PC-9 (cell line): ENCODE measurements at regions not wholly inside any gene's neighbourhood (a gene's known extent, or its start where the extent isn't known, plus 50 kb on each side); places are given as distances from the start of the nearest gene placed in this dataset.

Source experiments
- BruUV-seq: library from RNA; stranded (reverse); fragments of 400-500 nt; replicated peaks from 2 replicates; lab custom pipeline; 2021; lab: Mats Ljungman, UMichigan
- CTCF ChIA-PET: fragments of 300-600 bp; sonication (Branson Sonifier 250); formaldehyde crosslinking; loops from one replicate; lab custom pipeline; 2022; ENCODE audit warnings: antibody characterized with exemption; lab: Charles Lee
- POLR2A ChIA-PET: fragments of 300-600 bp; sonication (Branson Sonifier 250); formaldehyde crosslinking; loops from one replicate; lab custom pipeline; 2022; ENCODE audit warnings: antibody characterized with exemption; ENCODE audit not compliant: unreplicated experiment; lab: Charles Lee
- DNase-seq, 2 experiments: peaks; one replicate each; pipeline versions ENCODE4 v3.0.0 to v3.0.0-alpha.2; 2015 to 2022; ENCODE audit warnings: mixed read lengths in 1 of 2
- H2AFZ ChIP-seq: fragments of 200-600 bp; sonication (generic); 2 replicates; pipeline ENCODE4 v1.8.1; 2017; ENCODE audit warnings: antibody characterized with exemption
- H3F3A ChIP-seq: fragments of 200-600 bp; sonication (generic); 2 replicates; pipeline ENCODE4 v1.8.1; 2017; ENCODE audit warnings: antibody characterized with exemption, mild to moderate bottlenecking, low read depth; ENCODE audit not compliant: insufficient read depth
- H3K27ac ChIP-seq: fragments of 200-600 bp; sonication (generic); 2 replicates; pipeline ENCODE4 v1.6.1; 2016; ENCODE audit warnings: mixed run types
- H3K27me3 ChIP-seq: fragments of 200-600 bp; sonication (generic); 2 replicates; pipeline ENCODE4 v1.6.1; 2016; ENCODE audit warnings: low read depth, mixed run types; ENCODE audit not compliant: insufficient read depth
- H3K36me3 ChIP-seq: fragments of 200-600 bp; sonication (generic); 2 replicates; pipeline ENCODE4 v1.6.1; 2016; ENCODE audit warnings: low read depth, mixed run types
- H3K4me1 ChIP-seq: fragments of 200-600 bp; sonication (generic); replicated peaks from 2 replicates; pipeline ENCODE4 v1.6.1; 2016; ENCODE audit warnings: mixed run types; ENCODE audit not compliant: insufficient read depth
- H3K4me2 ChIP-seq: fragments of 200-600 bp; sonication (generic); 2 replicates; pipeline ENCODE4 v1.6.1; 2017; ENCODE audit warnings: mixed run types
- H3K4me3 ChIP-seq: fragments of 200-600 bp; sonication (generic); 2 replicates; pipeline ENCODE4 v1.6.1; 2016; ENCODE audit warnings: mixed run types
- H3K79me2 ChIP-seq: fragments of 200-600 bp; sonication (generic); 2 replicates; pipeline ENCODE4 v1.6.1; 2017; ENCODE audit warnings: low read depth, mixed run types
- H3K9me2 ChIP-seq: fragments of 200-600 bp; sonication (generic); 2 replicates; pipeline ENCODE4 v1.8.1; 2017; ENCODE audit warnings: mild to moderate bottlenecking; ENCODE audit not compliant: insufficient read depth
- H3K9me3 ChIP-seq: fragments of 200-600 bp; sonication (generic); 2 replicates; pipeline ENCODE4 v1.8.1; 2016; ENCODE audit warnings: low read depth; ENCODE audit not compliant: insufficient read depth
- H4K20me1 ChIP-seq: fragments of 200-600 bp; sonication (generic); 2 replicates; pipeline ENCODE4 v1.8.1; 2017; ENCODE audit not compliant: insufficient read depth
- CTCF ChIP-seq: fragments of 200-600 bp; sonication (generic); conservative IDR thresholded peaks from 2 replicates; pipeline ENCODE4 v1.6.1; 2017; ENCODE audit warnings: mixed run types, antibody characterized with exemption, mild to moderate bottlenecking, moderate library complexity
- EZH2 ChIP-seq: fragments of 200-600 bp; sonication (generic); IDR thresholded peaks from 2 replicates; pipeline ENCODE4 v1.8.0; 2017; ENCODE audit warnings: antibody characterized with exemption, low read depth
- intact Hi-C: fragments of 100-400 bp; cut with micrococcal nuclease; formaldehyde crosslinking; loops from one replicate; pipeline ENCODE4 v1.10.0; 2022; ENCODE audit not compliant: unreplicated experiment

GRCh38 chr5:167057665-167058064, 1233.8 kb upstream of the WWC1 start:
- Histone ChIP-seq H3K4me1 (no peaks in the 10 kb centered on the region), H2AFZ (no peak overlapping the region), H3K9me3 (no peaks in the 10 kb centered on the region), H3K27me3 (no peaks in the 10 kb centered on the region), H3K79me2 (no peaks in the 10 kb centered on the region), H4K20me1 (no peaks in the 10 kb centered on the region), H3K4me2 (no peak overlapping the region), H3K27ac (no peak overlapping the region), H3K36me3 (no peaks in the 10 kb centered on the region), H3K9me2 (no peaks in the 10 kb centered on the region), H3F3A (no peaks in the 10 kb centered on the region), H3K4me3 (no peak overlapping the region)
- ChIA-PET CTCF (no interaction called here), POLR2A (no interaction called here)
- no TSS peak for BruUV-seq
- no peak for TF ChIP-seq CTCF
- intact Hi-C loops: no loop called here
- no peak for DNase-seq

- no peak overlapping the region for H3K27ac ChIP-seq
- CTCF ChIA-PET: no interaction called here
Measured at GRCh38 chr5:167061695-167062094, 1229.8 kb upstream of the WWC1 start.

GRCh38 chr5:167063116-167063515, 1228.3 kb upstream of the WWC1 start:
- H3K4me1 ChIP-seq: no peaks in the 10 kb centered on the region
- no peaks in the 10 kb centered on the region for H3K9me3 ChIP-seq
- no peaks in the 10 kb centered on the region for H3F3A ChIP-seq
- no peak overlapping the region for H3K27ac ChIP-seq
- H2AFZ ChIP-seq: no peak overlapping the region
- CTCF ChIA-PET: no interaction called here
- no peaks in the 10 kb centered on the region for H3K79me2 ChIP-seq
- H3K4me2 ChIP-seq: no peak overlapping the region
- no peaks in the 10 kb centered on the region for H3K9me2 ChIP-seq
- TF ChIP-seq EZH2 (no peak), CTCF (no peak)
- intact Hi-C loops: no loop called here
- POLR2A ChIA-PET: no interaction called here
- no peak overlapping the region for H3K4me3 ChIP-seq
- no peaks in the 10 kb centered on the region for H3K36me3 ChIP-seq
- no peak for DNase-seq
- peaks cover 5% of the 10 kb centered on the region; the same call in 1 of the 2 replicates for H3K27me3 ChIP-seq
- no TSS peak for BruUV-seq
- H4K20me1 ChIP-seq: no peaks in the 10 kb centered on the region

More at GRCh38 chr5:167061695-167062094, 1229.8 kb upstream of the WWC1 start:
- no peaks in the 10 kb centered on the region for H3K79me2 ChIP-seq
- H3K36me3 ChIP-seq: no peaks in the 10 kb centered on the region
- H3K4me3 ChIP-seq: no peak overlapping the region
- H4K20me1 ChIP-seq: no peaks in the 10 kb centered on the region
- H3F3A ChIP-seq: no peaks in the 10 kb centered on the region
- H3K9me2 ChIP-seq: no peaks in the 10 kb centered on the region
- POLR2A ChIA-PET: interaction anchor here (0.6 kb wide), 1 partner anchor 692 kb away, joined by 25 read pairs; no protein-coding TSS in a partner anchor
- intact Hi-C loops: no loop called here
- no peak overlapping the region for H2AFZ ChIP-seq
- TF ChIP-seq EZH2 (no peak), CTCF (no peak)
- BruUV-seq: no TSS peak
- DNase-seq: no peak
- H3K27me3 ChIP-seq: peaks cover 5% of the 10 kb centered on the region; the same call in 1 of the 2 replicates
- no peaks in the 10 kb centered on the region for H3K4me1 ChIP-seq
- no peaks in the 10 kb centered on the region for H3K9me3 ChIP-seq
- no peak overlapping the region for H3K4me2 ChIP-seq
